ENCODE measurements at regions not wholly inside any gene's neighbourhood (a gene's known extent, or its start where the extent isn't known, plus 50 kb on each side); places are given as distances from the start of the nearest gene placed in this dataset.
A peak's percentile ranks its signal among the peaks of the same experiment; 100 is the strongest.

- DNase-seq, result no peak
Measured at GRCh38 chr15:58329781-58330671, 101.8 kb upstream of the LIPC start.

- DNase-seq, result no peak
Measured at GRCh38 chr15:58330741-58331559, 100.8 kb upstream of the LIPC start.

- no peak for DNase-seq
Measured at GRCh38 chr15:58331560-58331912, 100.3 kb upstream of the LIPC start.

- DNase-seq, result peak; percentile 76
Measured at GRCh38 chr15:58331913-58332675, 99.7 kb upstream of the LIPC start.

GRCh38 chr15:58332676-58333400, 99.0 kb upstream of the LIPC start:
- DNase-seq, result no peak

GRCh38 chr15:58334803-58335202, 97.0 kb upstream of the LIPC start:
- DNase-seq, result no peak

- no peak for DNase-seq
Measured at GRCh38 chr15:58336161-58336560, 95.6 kb upstream of the LIPC start.

- no peak for DNase-seq
Measured at GRCh38 chr15:58340176-58340575, 91.6 kb upstream of the LIPC start.

- no peak for DNase-seq
Measured at GRCh38 chr15:58342508-58342907, 89.3 kb upstream of the LIPC start.

GRCh38 chr15:58344213-58345070, 87.3 kb upstream of the LIPC start:
- no peak for DNase-seq

GRCh38 chr15:58346361-58346760, 85.4 kb upstream of the LIPC start:
- DNase-seq, result no peak

GRCh38 chr15:58348095-58348812, 83.5 kb upstream of the LIPC start:
- no peak for DNase-seq

GRCh38 chr15:58352026-58352929, 79.5 kb upstream of the LIPC start:
- no peak for DNase-seq

- DNase-seq, result no peak
Measured at GRCh38 chr15:58355382-58355971, 76.3 kb upstream of the LIPC start.

- DNase-seq, result no peak
Measured at GRCh38 chr15:58355973-58356372, 75.8 kb upstream of the LIPC start.

- peak; percentile 28 for DNase-seq
Measured at GRCh38 chr15:58357529-58358476, 74.0 kb upstream of the LIPC start.

GRCh38 chr15:58360421-58361090, 71.2 kb upstream of the LIPC start:
- no peak for DNase-seq

Measured in CD4-positive, alpha-beta T cell treated with Interleukin-17A for 4 hours (primary cell).